K562 (cell line): ENCODE measurements at regions not wholly inside any gene's neighbourhood (a gene's known extent, or its start where the extent isn't known, plus 50 kb on each side); places are given as distances from the start of the nearest gene placed in this dataset.

Experiments used
- ATAC-seq: fragments of 200-7000 bp; cut with Tn5 transposase; 3 replicates; pipeline ENCODE4 v1.9.1; 2020; ENCODE audit warnings: moderate library complexity
- BruUV-seq: library from RNA; stranded (reverse); fragments of 400-500 nt; replicated peaks from 2 replicates; lab custom pipeline; 2021; lab: Mats Ljungman, UMichigan
- CTCF ChIA-PET: fragments of 300-600 bp; formaldehyde crosslinking; extraction: SDS; loops from one replicate; lab custom pipeline; 2021; ENCODE audit warnings: low intra/inter-chr PET ratio; lab: Yijun Ruan, JAX
- POLR2A ChIA-PET: fragments of 300-600, 350-650 bp; sonication (Branson Sonifier 250); formaldehyde crosslinking; extraction: SDS; loops from one replicate; lab custom pipeline; 2021; ENCODE audit warnings: antibody characterized with exemption, inconsistent platforms; lab: Yijun Ruan, JAX
- DNase-seq, 4 experiments: peaks; one replicate each; pipeline versions ENCODE4 v3.0.0 to v3.0.0-alpha.2; 2011 to 2018; ENCODE audit warnings: low spot score in 3 of 4, mixed read lengths in 3 of 4; ENCODE audit errors: extremely low read depth in 1 of 4
- FAIRE-seq: peaks from 2 replicates; lab custom pipeline; 2011; peaks lifted over from hg19 to GRCh38; lab: Jason Lieb, UNC
- H2AFZ ChIP-seq: 2 replicates; pipeline ENCODE4 v1.6.0; 2011; ENCODE audit warnings: low read depth, low read length, control low read depth, inconsistent platforms
- H3K27ac ChIP-seq: fragments of 200-600 bp; 3 replicates; pipeline ENCODE4 v1.8.0; 2011; ENCODE audit warnings: low read depth, mild to moderate bottlenecking, control low read depth, inconsistent platforms, low read length, moderate library complexity, mixed read lengths; ENCODE audit errors: extremely low read depth
- H3K27me3 ChIP-seq, 2 experiments: fragments of 300-600 bp in 1 of 2; 2 replicates in 1 of 2; 3 replicates in 1 of 2; pipeline versions ENCODE4 v1.6.0 to v1.8.0; 2011; ENCODE audit warnings: inconsistent platforms in 2 of 2, low read length in 2 of 2, mild to moderate bottlenecking in 1 of 2, mixed read lengths in 1 of 2, moderate library complexity in 1 of 2; ENCODE audit not compliant: control insufficient read depth in 2 of 2, insufficient read depth in 2 of 2
- H3K36me3 ChIP-seq: fragments of 300-600 bp; 3 replicates; pipeline ENCODE4 v1.8.0; 2011; ENCODE audit warnings: mild to moderate bottlenecking, low read length, inconsistent platforms; ENCODE audit not compliant: control insufficient read depth, insufficient read depth
- H3K4me1 ChIP-seq, 2 experiments: fragments of 200-600 bp in 1 of 2; replicated peaks in 1 of 2; 2 replicates in 1 of 2; 3 replicates in 1 of 2; pipeline versions ENCODE4 v1.5.1 to v1.8.0; 2011; ENCODE audit warnings: inconsistent platforms in 2 of 2, low read length in 2 of 2, mild to moderate bottlenecking in 1 of 2, mixed read lengths in 1 of 2, moderate library complexity in 1 of 2; ENCODE audit not compliant: control insufficient read depth in 2 of 2, insufficient read depth in 2 of 2
- H3K4me2 ChIP-seq: 2 replicates; pipeline ENCODE4 v1.6.1; 2011; ENCODE audit warnings: low read length, control low read depth, inconsistent platforms, mixed read lengths; ENCODE audit not compliant: insufficient read depth
- H3K4me3 ChIP-seq: fragments of 200-600 bp; sonication (generic), shearing (Covaris generic); 2 replicates; pipeline ENCODE4 v1.5.1; 2016; ENCODE audit warnings: control low read depth, inconsistent platforms
- H3K79me2 ChIP-seq: fragments of 200-600 bp; 3 replicates; pipeline ENCODE4 v1.8.0; 2011; ENCODE audit warnings: low read length, inconsistent platforms; ENCODE audit not compliant: control insufficient read depth, insufficient read depth
- H3K9ac ChIP-seq, 2 experiments: 2 replicates each; pipeline versions ENCODE4 v1.6.0 to v1.6.1; 2011; ENCODE audit warnings: low read depth in 2 of 2, low read length in 2 of 2, control low read depth in 1 of 2, inconsistent platforms in 1 of 2, mild to moderate bottlenecking in 1 of 2, mixed read lengths in 1 of 2; ENCODE audit not compliant: insufficient read depth in 1 of 2
- H3K9me1 ChIP-seq: one replicate; pipeline ENCODE4 v1.6.0; 2011; ENCODE audit warnings: inconsistent platforms, mild to moderate bottlenecking, low read length, moderate library complexity; ENCODE audit not compliant: control insufficient read depth, insufficient read depth
- H3K9me3 ChIP-seq: replicated peaks from 2 replicates; pipeline ENCODE4 v1.5.1; 2011; ENCODE audit warnings: low read depth, low read length, inconsistent platforms; ENCODE audit not compliant: control insufficient read depth, insufficient read depth
- H4K20me1 ChIP-seq: replicated peaks from 2 replicates; pipeline ENCODE4 v1.6.1; 2011; ENCODE audit warnings: low read length, inconsistent platforms, mixed read lengths; ENCODE audit not compliant: control insufficient read depth, insufficient read depth
- CBX3 ChIP-seq, 2 experiments: IDR thresholded peaks; 1 replicate in 1 of 2; 2 replicates in 1 of 2; pipeline ENCODE4 v1.6.1; 2012; ENCODE audit warnings: inconsistent platforms in 2 of 2, low read length in 2 of 2, borderline replicate concordance in 1 of 2, control low read depth in 1 of 2
- E2F5 ChIP-seq: sonication (generic); formaldehyde crosslinking; IDR thresholded peaks from 2 replicates; pipeline ENCODE4 v1.8.0; 2022; ENCODE audit warnings: mild to moderate bottlenecking, missing genetic modification reagents
- ILK ChIP-seq: fragments of 450-650 bp; IDR thresholded peaks from 2 replicates; pipeline ENCODE4 v1.6.1; 2016; ENCODE audit warnings: missing genetic modification characterization, low read depth, mild to moderate bottlenecking, missing compliant biosample characterization, moderate library complexity, borderline replicate concordance
- KHSRP ChIP-seq: fragments of 450-650 bp; IDR thresholded peaks from 2 replicates; pipeline ENCODE4 v1.6.1; 2017
- KLF1 ChIP-seq: fragments of 450-650 bp; IDR thresholded peaks from 2 replicates; pipeline ENCODE4 v1.6.1; 2016; ENCODE audit warnings: missing genetic modification characterization, missing compliant biosample characterization
- PHF21A ChIP-seq: fragments of 450-650 bp; IDR thresholded peaks from 2 replicates; pipeline ENCODE4 v1.6.1; 2017; ENCODE audit warnings: low read depth, borderline replicate concordance
- PHTF2 ChIP-seq: fragments of 250-450 bp; sonication (Bioruptor Pico); IDR thresholded peaks from 2 replicates; pipeline ENCODE4 v1.5.0; 2021; ENCODE audit warnings: mild to moderate bottlenecking
- RBM25 ChIP-seq: fragments of 200-400 bp; formaldehyde crosslinking; IDR thresholded peaks from 2 replicates; pipeline ENCODE4 v1.6.1; 2018; ENCODE audit warnings: low read length, low read depth, moderate library complexity; ENCODE audit not compliant: severe bottlenecking
- RHOXF2B ChIP-seq: fragments of 250-450 bp; sonication (Bioruptor Pico); conservative IDR thresholded peaks from 2 replicates; pipeline ENCODE4 v1.5.1; 2021
- RNF2 ChIP-seq: sonication (generic); IDR thresholded peaks from 2 replicates; pipeline ENCODE4 v1.6.1; 2016
- SRSF9 ChIP-seq: fragments of 200-400 bp; formaldehyde crosslinking; IDR thresholded peaks from 2 replicates; pipeline ENCODE4 v1.6.1; 2017; ENCODE audit warnings: low read depth, low read length, borderline replicate concordance
- TEAD1 ChIP-seq, 2 experiments: fragments of 450-650 bp in 1 of 2; sonication (generic) in 1 of 2; formaldehyde crosslinking; IDR thresholded peaks; 2 replicates each; pipeline versions ENCODE4 v1.4.0 to v1.8.0; 2020 to 2022; ENCODE audit warnings: mild to moderate bottlenecking in 2 of 2, missing genetic modification reagents in 1 of 2
- ZNF232 ChIP-seq: sonication (generic); formaldehyde crosslinking; IDR thresholded peaks from 2 replicates; pipeline ENCODE4 v1.8.0; 2022; ENCODE audit warnings: mild to moderate bottlenecking, missing genetic modification reagents
- ZNF3 ChIP-seq: fragments of 250-450 bp; sonication (Bioruptor Pico); IDR thresholded peaks from 2 replicates; pipeline ENCODE4 v1.5.0; 2021; ENCODE audit warnings: mild to moderate bottlenecking, moderate library complexity
- ZNF75A ChIP-seq: fragments of 450-650 bp; formaldehyde crosslinking; IDR thresholded peaks from 2 replicates; pipeline ENCODE4 v1.4.0; 2020; ENCODE audit warnings: mild to moderate bottlenecking
- ZNF764 ChIP-seq: fragments of 250-450 bp; sonication (Bioruptor Pico); IDR thresholded peaks from 2 replicates; pipeline ENCODE4 v1.4.0; 2020; ENCODE audit warnings: low read depth, mild to moderate bottlenecking, moderate library complexity
- in situ Hi-C: fragments of 300-500 bp; cut with MboI; formaldehyde crosslinking; loops from 4 replicates; pipeline ENCODE4 v1.15.0; 2018; ENCODE audit warnings: inconsistent platforms, mixed read lengths
- intact Hi-C: fragments of 100-400 bp; cut with micrococcal nuclease; formaldehyde crosslinking; loops from 2 replicates; pipeline ENCODE4 v1.14.2; 2022

- Histone ChIP-seq H3K27me3 (no peaks in the 10 kb centered on the region), H2AFZ (no peak overlapping the region), H3K9me1 (no peaks in the 10 kb centered on the region), H3K4me1 (no peaks in the 10 kb centered on the region), H3K36me3 (no peaks in the 10 kb centered on the region), H3K9ac (no peak overlapping the region), H4K20me1 (no peaks in the 10 kb centered on the region), H3K27ac (no peak overlapping the region), H3K79me2 (no peaks in the 10 kb centered on the region), H3K4me2 (no peak overlapping the region), H3K4me3 (no peak overlapping the region), H3K9me3 (no peaks in the 10 kb centered on the region)
- ATAC-seq: no peak
- no peak for DNase-seq
- BruUV-seq: no TSS peak
- intact Hi-C loops (no loop called here), in situ Hi-C loops (no loop called here)
- no peak for FAIRE-seq
- TF ChIP-seq RBM25 (no peak), SRSF9 (no peak), ZNF3 (no peak), ILK (tag) (no peak), ZNF232 (CRISPR knock-in tag) (no peak), E2F5 (CRISPR knock-in tag) (no peak), KHSRP (no peak), KLF1 (no peak), RHOXF2B (CRISPR knock-in tag) (no peak), PHF21A (no peak), TEAD1 (CRISPR knock-in tag; IDR thresholded peaks at IDR 0.05) (no peak), ZNF75A (CRISPR knock-in tag) (no peak), PHTF2 (CRISPR knock-in tag) (no peak), CBX3 (IDR thresholded peaks at IDR 0.05; ENCODE audit: borderline replicate concordance in 1 of 2, low read length in 2 of 2) (no peak), RNF2 (no peak), ZNF764 (CRISPR knock-in tag) (no peak)
- POLR2A ChIA-PET: no interaction called here
- CTCF ChIA-PET: no interaction called here
Observed at GRCh38 chr12:87085286-87085685, 829.1 kb upstream of the MGAT4C start.
